ENCODE measurements at regions not wholly inside any gene's neighbourhood (a gene's known extent, or its start where the extent isn't known, plus 50 kb on each side); places are given as distances from the start of the nearest gene placed in this dataset.
"Not testable (repeated sequence)": the region's sequence is repeated elsewhere in the genome, so short reads cannot be mapped to it uniquely, and the experiment has no call there.

GRCh38 chr2:124985270-124985669 is 960.2 kb downstream of the CNTNAP5 start:
- TF ChIP-seq ZFX (IDR thresholded peaks at IDR 0.05; ENCODE audit: borderline replicate concordance) (no peak), CTCF (IDR thresholded peaks at IDR 0.05) (no peak)

GRCh38 chr2:124986136-124986535 is 961.0 kb downstream of the CNTNAP5 start:
- H3K27ac ChIP-seq = no peak overlapping the region
- TF ChIP-seq ZFX (IDR thresholded peaks at IDR 0.05; ENCODE audit: borderline replicate concordance) = no peak
- TF ChIP-seq CTCF (IDR thresholded peaks at IDR 0.05) = no peak

More at GRCh38 chr2:124985270-124985669, 960.2 kb downstream of the CNTNAP5 start:
- H3K27ac ChIP-seq = no peak overlapping the region

- H3K27ac ChIP-seq = not testable (repeated sequence)
Observed at GRCh38 chr2:124986870-124987269, 961.8 kb downstream of the CNTNAP5 start.

GRCh38 chr2:124987436-124987835 is 962.3 kb downstream of the CNTNAP5 start:
- not testable (repeated sequence) for H3K27ac ChIP-seq

GRCh38 chr2:124988111-124988510 is 963.0 kb downstream of the CNTNAP5 start:
- TF ChIP-seq ZFX (IDR thresholded peaks at IDR 0.05; ENCODE audit: borderline replicate concordance) (no peak), CTCF (IDR thresholded peaks at IDR 0.05) (no peak)
- H3K27ac ChIP-seq = no peak overlapping the region

GRCh38 chr2:124988794-124989193 is 963.7 kb downstream of the CNTNAP5 start:
- H3K27ac ChIP-seq = no peak overlapping the region
- TF ChIP-seq CTCF (IDR thresholded peaks at IDR 0.05) (no peak), ZFX (IDR thresholded peaks at IDR 0.05; ENCODE audit: borderline replicate concordance) (no peak)

- TF ChIP-seq ZFX (IDR thresholded peaks at IDR 0.05; ENCODE audit: borderline replicate concordance) (no peak), CTCF (IDR thresholded peaks at IDR 0.05) (no peak)
- H3K27ac ChIP-seq = no peak overlapping the region
Observed at GRCh38 chr2:124993809-124994208, 968.7 kb downstream of the CNTNAP5 start.

GRCh38 chr2:124995185-124995912 is 970.3 kb downstream of the CNTNAP5 start:
- TF ChIP-seq CTCF (IDR thresholded peaks at IDR 0.05) = no peak
- no peak for TF ChIP-seq ZFX (IDR thresholded peaks at IDR 0.05; ENCODE audit: borderline replicate concordance)
- no peak overlapping the region for H3K27ac ChIP-seq

All from 22Rv1 (cell line).